KMS-11 (cell line): ENCODE measurements at regions not wholly inside any gene's neighbourhood (a gene's known extent, or its start where the extent isn't known, plus 50 kb on each side); places are given as distances from the start of the nearest gene placed in this dataset.

Experiments used
- H2AFZ ChIP-seq: fragments of 200-600 bp; sonication (generic); 2 replicates; pipeline ENCODE4 v1.6.1; 2016; ENCODE audit warnings: antibody characterized with exemption, mixed run types, low read depth
- H3K27ac ChIP-seq: fragments of 200-600 bp; sonication (generic); 2 replicates; pipeline ENCODE4 v1.6.1; 2016; ENCODE audit warnings: mild to moderate bottlenecking, mixed run types
- H3K27me3 ChIP-seq: fragments of 200-600 bp; sonication (generic); 2 replicates; pipeline ENCODE4 v1.6.1; 2017; ENCODE audit warnings: mild to moderate bottlenecking, low read depth, mixed run types, moderate library complexity; ENCODE audit not compliant: insufficient read depth
- H3K36me3 ChIP-seq: fragments of 200-600 bp; sonication (generic); 2 replicates; pipeline ENCODE4 v1.6.1; 2017; ENCODE audit warnings: mild to moderate bottlenecking, mixed run types; ENCODE audit not compliant: insufficient read depth
- H3K4me1 ChIP-seq: fragments of 200-600 bp; sonication (generic); 2 replicates; pipeline ENCODE4 v1.6.1; 2016; ENCODE audit warnings: mild to moderate bottlenecking, low read depth, mixed run types; ENCODE audit not compliant: poor library complexity, severe bottlenecking
- H3K4me2 ChIP-seq: fragments of 200-600 bp; sonication (generic); 2 replicates; pipeline ENCODE4 v1.7.0; 2016; ENCODE audit warnings: mild to moderate bottlenecking, mixed run types
- H3K4me3 ChIP-seq: fragments of 200-600 bp; sonication (generic); IDR thresholded peaks from 2 replicates; pipeline ENCODE4 v1.6.1; 2017; ENCODE audit warnings: low read depth, low read length, mixed read lengths; ENCODE audit not compliant: insufficient read depth
- H3K79me2 ChIP-seq: fragments of 200-600 bp; sonication (generic); 2 replicates; pipeline ENCODE4 v1.6.1; 2016; ENCODE audit warnings: low read depth, mixed run types; ENCODE audit not compliant: insufficient read depth
- H3K9ac ChIP-seq: fragments of 200-600 bp; sonication (generic); 2 replicates; pipeline ENCODE4 v1.6.1; 2016; ENCODE audit warnings: mild to moderate bottlenecking, mixed run types
- H4K20me1 ChIP-seq: fragments of 200-600 bp; sonication (generic); 2 replicates; pipeline ENCODE4 v1.6.1; 2016; ENCODE audit warnings: mild to moderate bottlenecking, mixed run types; ENCODE audit not compliant: insufficient read depth
- TF ChIP-seq, protein P1 (sequence below): fragments of 200-600 bp; sonication (generic); conservative IDR thresholded peaks from 2 replicates; pipeline ENCODE4 v1.6.1; 2017; ENCODE audit warnings: low read depth, mild to moderate bottlenecking, antibody characterized with exemption, low read length, moderate library complexity, mixed read lengths

DNA sequence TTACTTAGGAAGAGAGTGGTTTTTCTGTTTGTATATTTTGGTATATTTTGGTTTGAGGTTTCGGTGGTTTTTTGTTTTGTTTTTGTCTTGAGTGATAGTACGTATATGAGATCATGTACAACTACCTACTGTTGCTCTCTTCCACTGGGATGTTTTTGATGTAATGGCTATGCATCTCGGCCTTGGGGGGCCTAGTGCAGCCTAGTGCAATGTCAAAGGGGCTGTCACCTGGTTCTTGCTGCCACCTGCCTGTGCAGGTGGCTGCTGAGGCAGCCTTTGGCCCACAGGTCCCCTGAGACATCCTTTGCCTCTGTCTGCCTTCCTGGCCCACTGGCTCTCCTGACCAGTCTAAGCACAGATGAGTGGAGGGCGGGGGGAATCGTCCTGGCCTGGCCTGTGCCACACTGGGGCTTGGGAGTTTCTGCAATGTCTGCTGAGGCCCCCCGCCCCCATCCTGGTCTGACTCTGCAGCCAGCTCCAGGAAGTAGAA, 546.6 kb downstream of the CD83 start:
- Histone ChIP-seq H3K27me3 (no peaks in the 10 kb centered on the region), H2AFZ (no peak overlapping the region), H3K4me3 (no peak overlapping the region), H3K4me2 (peak overlapping the region; percentile 25), H3K4me1 (peaks cover 24% of the 10 kb centered on the region), H4K20me1 (no peaks in the 10 kb centered on the region), H3K9ac (no peak overlapping the region), H3K36me3 (no peaks in the 10 kb centered on the region), H3K27ac (no peak overlapping the region), H3K79me2 (no peaks in the 10 kb centered on the region)
- TF ChIP-seq, protein P1, sequence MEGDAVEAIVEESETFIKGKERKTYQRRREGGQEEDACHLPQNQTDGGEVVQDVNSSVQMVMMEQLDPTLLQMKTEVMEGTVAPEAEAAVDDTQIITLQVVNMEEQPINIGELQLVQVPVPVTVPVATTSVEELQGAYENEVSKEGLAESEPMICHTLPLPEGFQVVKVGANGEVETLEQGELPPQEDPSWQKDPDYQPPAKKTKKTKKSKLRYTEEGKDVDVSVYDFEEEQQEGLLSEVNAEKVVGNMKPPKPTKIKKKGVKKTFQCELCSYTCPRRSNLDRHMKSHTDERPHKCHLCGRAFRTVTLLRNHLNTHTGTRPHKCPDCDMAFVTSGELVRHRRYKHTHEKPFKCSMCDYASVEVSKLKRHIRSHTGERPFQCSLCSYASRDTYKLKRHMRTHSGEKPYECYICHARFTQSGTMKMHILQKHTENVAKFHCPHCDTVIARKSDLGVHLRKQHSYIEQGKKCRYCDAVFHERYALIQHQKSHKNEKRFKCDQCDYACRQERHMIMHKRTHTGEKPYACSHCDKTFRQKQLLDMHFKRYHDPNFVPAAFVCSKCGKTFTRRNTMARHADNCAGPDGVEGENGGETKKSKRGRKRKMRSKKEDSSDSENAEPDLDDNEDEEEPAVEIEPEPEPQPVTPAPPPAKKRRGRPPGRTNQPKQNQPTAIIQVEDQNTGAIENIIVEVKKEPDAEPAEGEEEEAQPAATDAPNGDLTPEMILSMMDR = no peak

DNA sequence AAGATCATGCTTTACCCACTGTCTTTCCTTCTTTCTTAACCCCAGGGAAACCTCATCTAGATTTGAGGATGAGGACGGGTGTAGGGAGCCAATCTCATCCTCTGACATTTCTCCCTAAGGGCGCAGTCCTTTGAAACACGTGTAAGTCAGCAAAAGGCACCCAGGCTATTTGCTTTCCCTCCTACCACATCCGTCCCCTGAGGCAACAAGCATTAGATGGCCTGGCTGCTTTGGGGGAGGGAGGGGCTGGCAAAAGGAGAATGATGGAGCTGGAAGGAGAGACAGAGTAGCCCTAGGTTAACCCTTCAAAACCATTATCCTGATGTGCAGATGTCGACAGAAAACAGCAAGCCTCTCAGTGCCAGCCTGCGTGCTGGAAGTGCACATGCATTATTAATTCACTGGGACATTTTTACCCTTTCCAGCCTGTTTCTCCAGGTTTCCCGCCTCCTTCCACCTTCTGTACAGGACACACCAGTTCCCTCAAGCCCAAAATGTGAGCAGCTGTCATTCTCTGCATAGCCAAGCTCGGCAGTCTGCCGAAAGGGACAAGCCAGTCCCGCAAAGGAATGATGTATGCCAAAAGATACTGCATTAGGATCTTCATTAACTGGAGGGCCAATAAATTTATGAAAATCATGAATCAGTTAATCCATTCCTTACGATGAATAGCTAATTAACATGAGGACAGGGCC, 547.2 kb downstream of the CD83 start:
- Histone ChIP-seq H3K4me2 (peak overlapping the region; percentile 25; the same call in 1 of the 2 replicates), H3K4me1 (peaks cover 24% of the 10 kb centered on the region), H3K9ac (no peak overlapping the region), H3K36me3 (no peaks in the 10 kb centered on the region), H3K27ac (no peak overlapping the region), H4K20me1 (no peaks in the 10 kb centered on the region), H2AFZ (no peak overlapping the region), H3K27me3 (no peaks in the 10 kb centered on the region), H3K4me3 (no peak overlapping the region), H3K79me2 (no peaks in the 10 kb centered on the region)
- TF ChIP-seq, protein P1 = no peak

DNA sequence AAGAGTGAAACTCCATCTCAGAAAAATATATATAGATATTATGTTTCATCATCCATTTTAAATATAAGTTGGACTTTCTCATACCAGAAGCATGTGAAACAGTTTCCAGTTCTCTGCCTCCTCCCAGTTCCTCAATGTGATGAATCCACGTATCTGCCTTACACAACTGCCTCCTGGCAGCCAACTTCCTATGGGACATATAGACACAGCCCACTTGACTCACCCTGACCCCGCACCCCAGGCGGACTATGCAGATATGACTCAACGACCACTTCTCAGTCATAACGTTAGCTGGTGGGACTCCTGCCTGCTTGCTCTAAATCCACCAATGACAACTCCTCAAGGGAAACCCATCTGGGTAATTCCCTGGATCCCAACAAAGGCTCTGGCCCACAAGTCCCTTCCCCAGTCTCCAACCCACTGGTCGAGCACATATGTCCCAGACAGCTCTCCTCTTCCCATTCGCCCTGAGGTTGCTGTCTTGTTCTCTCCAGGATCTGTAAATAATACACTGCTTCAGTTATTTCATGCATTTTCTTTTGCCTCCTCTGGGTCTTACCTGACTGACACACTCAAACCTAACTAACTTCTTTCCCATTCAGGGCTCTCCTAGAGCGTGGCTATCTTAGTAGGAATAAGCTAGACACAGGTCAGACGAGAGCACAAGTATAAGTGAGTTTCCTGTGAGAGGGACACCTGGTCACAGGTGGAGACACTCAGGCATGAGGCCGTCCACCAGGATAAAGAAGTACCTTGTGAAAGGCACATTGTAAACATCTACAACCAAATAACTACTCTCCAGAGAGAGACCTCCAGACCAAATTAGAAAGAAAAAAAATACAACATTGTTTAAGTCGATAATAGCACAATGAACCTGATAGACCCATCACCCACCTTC, 548.5 kb downstream of the CD83 start:
- H3K4me1 ChIP-seq = peaks cover 20% of the 10 kb centered on the region
- no peak overlapping the region for H3K9ac ChIP-seq
- no peak overlapping the region for H3K27ac ChIP-seq
- H3K79me2 ChIP-seq = no peaks in the 10 kb centered on the region
- no peaks in the 10 kb centered on the region for H3K36me3 ChIP-seq
- no peaks in the 10 kb centered on the region for H3K27me3 ChIP-seq
- H2AFZ ChIP-seq = no peak overlapping the region
- TF ChIP-seq, protein P1 = no peak
- H4K20me1 ChIP-seq = no peaks in the 10 kb centered on the region
- no peak overlapping the region for H3K4me3 ChIP-seq
- no peak overlapping the region for H3K4me2 ChIP-seq

DNA sequence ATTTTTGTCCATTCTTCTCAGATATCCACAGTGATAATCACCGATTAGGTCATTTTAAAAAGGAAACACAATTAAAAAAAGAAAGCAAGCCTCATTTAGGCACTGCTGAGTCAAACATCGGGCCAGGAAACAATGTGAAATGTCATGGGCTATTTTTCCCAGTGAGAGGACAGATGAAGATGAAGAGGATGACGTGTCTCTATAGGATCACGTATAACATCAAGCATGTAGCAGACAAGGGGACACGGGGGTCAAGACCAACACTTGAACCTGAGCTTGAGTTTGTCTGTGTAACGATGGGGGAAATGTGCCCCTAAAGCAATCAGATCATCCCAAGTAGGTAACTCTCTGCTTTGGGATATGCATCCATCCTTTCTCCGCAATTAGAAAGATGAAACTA, 553.2 kb downstream of the CD83 start:
- no peaks in the 10 kb centered on the region for H3K27me3 ChIP-seq
- no peaks in the 10 kb centered on the region for H3K36me3 ChIP-seq
- no peak overlapping the region for H3K4me3 ChIP-seq
- H4K20me1 ChIP-seq = no peaks in the 10 kb centered on the region
- no peak overlapping the region for H3K4me2 ChIP-seq
- H3K27ac ChIP-seq = no peak overlapping the region
- H3K9ac ChIP-seq = no peak overlapping the region
- H3K4me1 ChIP-seq = no peaks in the 10 kb centered on the region
- H3K79me2 ChIP-seq = no peaks in the 10 kb centered on the region
- H2AFZ ChIP-seq = no peak overlapping the region
- TF ChIP-seq, protein P1 = no peak
